Erythroblast (primary cell): ENCODE measurements at regions not wholly inside any gene's neighbourhood (a gene's known extent, or its start where the extent isn't known, plus 50 kb on each side); places are given as distances from the start of the nearest gene placed in this dataset.

Experiments used
- GATA1 ChIP-seq: IDR thresholded peaks from 2 replicates; pipeline ENCODE4 v1.6.1; 2011; ENCODE audit warnings: low read depth, mild to moderate bottlenecking, control low read depth, low read length, moderate library complexity
- POLR2A ChIP-seq: IDR thresholded peaks from 2 replicates; pipeline ENCODE4 v1.6.1; 2011; ENCODE audit warnings: mild to moderate bottlenecking, low read length

- no peak for TF ChIP-seq POLR2A
- no peak for TF ChIP-seq GATA1
Measured at GRCh38 chr2:100670232-100670631, 107.4 kb downstream of the PDCL3 start.
